Mucosa of rectum (tissue), 2 donors: ENCODE measurements at regions not wholly inside any gene's neighbourhood (a gene's known extent, or its start where the extent isn't known, plus 50 kb on each side); places are given as distances from the start of the nearest gene placed in this dataset.
"Not testable (repeated sequence)": the region's sequence is repeated elsewhere in the genome, so short reads cannot be mapped to it uniquely, and the experiment has no call there.

Experiments
- H3K27ac ChIP-seq, 2 donors: one replicate each; pipeline ENCODE4 v1.7.0; 2013; ENCODE audit warnings: inconsistent platforms in 2 of 2, low read depth in 2 of 2, low read length in 2 of 2
- H3K27me3 ChIP-seq, 2 donors: one replicate each; pipeline ENCODE4 v1.7.0; 2013; ENCODE audit warnings: low read length in 2 of 2; ENCODE audit not compliant: control insufficient read depth in 2 of 2, insufficient read depth in 2 of 2
- H3K36me3 ChIP-seq, 2 donors: one replicate each; pipeline ENCODE4 v1.7.0; 2013; ENCODE audit warnings: low read length in 2 of 2; ENCODE audit not compliant: control insufficient read depth in 2 of 2, insufficient read depth in 2 of 2
- H3K4me1 ChIP-seq, 2 donors: one replicate each; pipeline ENCODE4 v1.7.0; 2013; ENCODE audit warnings: low read length in 2 of 2, mild to moderate bottlenecking in 1 of 2; ENCODE audit not compliant: control insufficient read depth in 2 of 2, insufficient read depth in 2 of 2
- H3K4me3 ChIP-seq, 2 donors: one replicate each; pipeline ENCODE4 v1.7.0; 2013; ENCODE audit warnings: low read length in 2 of 2
- H3K9ac ChIP-seq, 2 donors: one replicate each; pipeline ENCODE4 v1.7.0; 2013; ENCODE audit warnings: low read length in 2 of 2, low read depth in 1 of 2, mild to moderate bottlenecking in 1 of 2
- H3K9me3 ChIP-seq, 2 donors: one replicate each; pipeline ENCODE4 v1.7.0; 2013; ENCODE audit warnings: low read length in 2 of 2; ENCODE audit not compliant: control insufficient read depth in 2 of 2
- donor health status: healthy.
- donor health status: Normal muscosa, but diverticular disease.

GRCh38 chr1:229897501-229897900 is 169.5 kb upstream of the GALNT2 start:
- no peaks in the 10 kb centered on the region for H3K27me3 ChIP-seq
- peaks cover 0 to 9% of the 10 kb centered on the region in 2 donors for H3K4me1 ChIP-seq
- H3K4me3 ChIP-seq: no peak overlapping the region
- no peak overlapping the region for H3K9ac ChIP-seq
- H3K27ac ChIP-seq: no peak overlapping the region
- no peaks in the 10 kb centered on the region for H3K36me3 ChIP-seq
- H3K9me3 ChIP-seq: no peaks in the 10 kb centered on the region

- Histone ChIP-seq H3K27ac (no peak overlapping the region), H3K36me3 (no peaks in the 10 kb centered on the region), H3K4me3 (no peak overlapping the region), H3K9ac (no peak overlapping the region), H3K27me3 (no peaks in the 10 kb centered on the region), H3K4me1 (no peaks in the 10 kb centered on the region), H3K9me3 (no peaks in the 10 kb centered on the region)
Measured at GRCh38 chr1:229900220-229900619, 166.8 kb upstream of the GALNT2 start.

GRCh38 chr1:229905031-229905545 is 161.9 kb upstream of the GALNT2 start:
- Histone ChIP-seq H3K9me3 (no peaks in the 10 kb centered on the region), H3K36me3 (no peaks in the 10 kb centered on the region), H3K4me3 (no peak overlapping the region), H3K27ac (no peak overlapping the region), H3K4me1 (no peaks in the 10 kb centered on the region), H3K27me3 (no peaks in the 10 kb centered on the region), H3K9ac (no peak overlapping the region)

- Histone ChIP-seq H3K27ac (no peak overlapping the region), H3K9ac (no peak overlapping the region), H3K27me3 (no peaks in the 10 kb centered on the region), H3K4me3 (no peak overlapping the region), H3K4me1 (no peaks in the 10 kb centered on the region), H3K9me3 (no peaks in the 10 kb centered on the region), H3K36me3 (no peaks in the 10 kb centered on the region)
Measured at GRCh38 chr1:229905652-229906051, 161.4 kb upstream of the GALNT2 start.

- Histone ChIP-seq H3K4me1 (no peaks in the 10 kb centered on the region), H3K27ac (no peak overlapping the region), H3K9ac (no peak overlapping the region), H3K4me3 (no peak overlapping the region), H3K36me3 (no peaks in the 10 kb centered on the region), H3K27me3 (peaks cover 0 to 2% of the 10 kb centered on the region in 2 donors), H3K9me3 (no peaks in the 10 kb centered on the region)
Measured at GRCh38 chr1:229907884-229908638, 159.0 kb upstream of the GALNT2 start.

- Histone ChIP-seq H3K27me3 (peaks cover 0 to 2% of the 10 kb centered on the region in 2 donors), H3K9ac (no peak overlapping the region), H3K27ac (no peak overlapping the region), H3K9me3 (no peaks in the 10 kb centered on the region), H3K36me3 (no peaks in the 10 kb centered on the region), H3K4me1 (no peaks in the 10 kb centered on the region), H3K4me3 (no peak overlapping the region)
Measured at GRCh38 chr1:229908689-229909088, 158.3 kb upstream of the GALNT2 start.

GRCh38 chr1:229913489-229913888 is 153.5 kb upstream of the GALNT2 start:
- Histone ChIP-seq H3K36me3 (no peaks in the 10 kb centered on the region), H3K4me1 (no peaks in the 10 kb centered on the region), H3K4me3 (no peak overlapping the region), H3K27ac (no peak overlapping the region), H3K9me3 (no peaks in the 10 kb centered on the region), H3K9ac (no peak overlapping the region), H3K27me3 (peaks cover 0 to 2% of the 10 kb centered on the region in 2 donors)

GRCh38 chr1:229919488-229919887 is 147.6 kb upstream of the GALNT2 start:
- not testable (repeated sequence) for H3K4me1 ChIP-seq, H3K36me3 ChIP-seq, H3K9ac ChIP-seq, H3K27ac ChIP-seq, H3K4me3 ChIP-seq, H3K9me3 ChIP-seq, H3K27me3 ChIP-seq

- Histone ChIP-seq H3K27ac (no peak overlapping the region), H3K9me3 (no peaks in the 10 kb centered on the region), H3K4me3 (no peak overlapping the region), H3K27me3 (no peaks in the 10 kb centered on the region), H3K36me3 (no peaks in the 10 kb centered on the region), H3K4me1 (no peaks in the 10 kb centered on the region), H3K9ac (no peak overlapping the region)
Measured at GRCh38 chr1:229920683-229921082, 146.4 kb upstream of the GALNT2 start.

GRCh38 chr1:229922249-229922648 is 144.8 kb upstream of the GALNT2 start:
- Histone ChIP-seq H3K36me3 (no peaks in the 10 kb centered on the region), H3K27me3 (no peaks in the 10 kb centered on the region), H3K4me3 (no peak overlapping the region), H3K27ac (no peak overlapping the region), H3K9me3 (no peaks in the 10 kb centered on the region), H3K4me1 (no peaks in the 10 kb centered on the region), H3K9ac (no peak overlapping the region)
